GM12873 (cell line): ENCODE measurements at regions not wholly inside any gene's neighbourhood (a gene's known extent, or its start where the extent isn't known, plus 50 kb on each side); places are given as distances from the start of the nearest gene placed in this dataset.
A peak's percentile ranks its signal among the peaks of the same experiment; 100 is the strongest.

Source experiments
- TF ChIP-seq, protein P1 (sequence below): IDR thresholded peaks from 2 replicates; pipeline ENCODE4 v1.5.1; 2012; ENCODE audit warnings: low read depth, mild to moderate bottlenecking, moderate library complexity, low read length, control low read depth; ENCODE audit not compliant: insufficient read depth; ENCODE audit errors: missing control alignments

DNA sequence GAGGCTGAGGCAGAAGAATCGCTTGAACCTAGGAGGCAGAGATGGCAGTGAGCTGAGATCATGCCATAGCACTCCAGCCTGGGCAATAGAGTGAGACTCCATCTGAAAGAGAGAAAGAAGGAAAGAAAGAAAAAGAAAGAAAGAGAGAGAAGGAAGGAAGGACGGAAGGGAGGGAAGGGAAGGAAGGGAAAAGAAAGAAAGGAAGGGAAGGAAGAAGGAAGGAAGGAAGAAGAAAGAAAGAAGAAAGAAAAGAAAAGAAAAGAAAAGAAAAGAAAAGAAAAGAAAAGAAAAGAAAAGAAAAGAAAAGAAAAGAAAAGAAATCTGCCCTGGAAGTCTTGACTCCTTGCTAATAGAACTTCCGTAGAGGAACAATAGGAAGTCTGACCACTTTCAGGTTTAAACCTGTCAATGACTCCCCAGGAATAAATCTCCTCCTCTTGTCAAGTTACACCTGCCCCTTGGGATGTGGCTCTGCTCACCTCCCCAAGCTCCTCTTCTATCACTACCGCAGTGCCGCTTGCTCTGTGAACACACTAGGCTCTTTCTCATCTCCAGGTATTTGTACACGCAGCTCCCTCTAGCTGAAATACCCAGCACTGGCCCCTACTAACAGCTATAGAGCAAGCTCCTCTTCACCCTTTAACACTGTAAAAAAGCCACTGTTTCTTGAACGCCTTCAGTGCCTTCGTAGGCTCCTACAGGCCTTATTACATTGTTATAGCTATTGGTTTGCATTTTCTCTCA lies 773.1 kb upstream of the TBX3 start:
- TF ChIP-seq, protein P1, sequence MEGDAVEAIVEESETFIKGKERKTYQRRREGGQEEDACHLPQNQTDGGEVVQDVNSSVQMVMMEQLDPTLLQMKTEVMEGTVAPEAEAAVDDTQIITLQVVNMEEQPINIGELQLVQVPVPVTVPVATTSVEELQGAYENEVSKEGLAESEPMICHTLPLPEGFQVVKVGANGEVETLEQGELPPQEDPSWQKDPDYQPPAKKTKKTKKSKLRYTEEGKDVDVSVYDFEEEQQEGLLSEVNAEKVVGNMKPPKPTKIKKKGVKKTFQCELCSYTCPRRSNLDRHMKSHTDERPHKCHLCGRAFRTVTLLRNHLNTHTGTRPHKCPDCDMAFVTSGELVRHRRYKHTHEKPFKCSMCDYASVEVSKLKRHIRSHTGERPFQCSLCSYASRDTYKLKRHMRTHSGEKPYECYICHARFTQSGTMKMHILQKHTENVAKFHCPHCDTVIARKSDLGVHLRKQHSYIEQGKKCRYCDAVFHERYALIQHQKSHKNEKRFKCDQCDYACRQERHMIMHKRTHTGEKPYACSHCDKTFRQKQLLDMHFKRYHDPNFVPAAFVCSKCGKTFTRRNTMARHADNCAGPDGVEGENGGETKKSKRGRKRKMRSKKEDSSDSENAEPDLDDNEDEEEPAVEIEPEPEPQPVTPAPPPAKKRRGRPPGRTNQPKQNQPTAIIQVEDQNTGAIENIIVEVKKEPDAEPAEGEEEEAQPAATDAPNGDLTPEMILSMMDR = peak; percentile 14

DNA sequence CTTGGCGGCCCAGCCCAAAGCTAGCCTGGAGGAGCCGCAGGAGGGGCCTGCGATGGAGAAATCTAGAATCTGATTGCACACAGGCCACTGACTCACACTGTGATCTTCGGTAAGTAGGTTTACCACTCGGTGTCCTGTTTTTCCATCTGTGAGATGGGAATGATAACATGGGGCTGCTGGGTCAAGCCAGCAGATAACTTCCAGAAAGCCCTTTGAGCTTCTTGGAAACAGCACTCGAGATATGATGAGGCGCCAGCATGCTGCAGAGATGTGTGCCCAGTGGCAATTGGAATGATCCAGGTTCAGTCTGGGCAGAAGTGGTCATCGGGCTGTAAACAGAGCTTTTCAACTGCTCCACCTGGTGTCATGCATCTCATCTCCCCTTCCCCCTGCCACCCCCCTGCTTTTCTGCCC lies 771.3 kb upstream of the TBX3 start:
- TF ChIP-seq, protein P1 = no peak

DNA sequence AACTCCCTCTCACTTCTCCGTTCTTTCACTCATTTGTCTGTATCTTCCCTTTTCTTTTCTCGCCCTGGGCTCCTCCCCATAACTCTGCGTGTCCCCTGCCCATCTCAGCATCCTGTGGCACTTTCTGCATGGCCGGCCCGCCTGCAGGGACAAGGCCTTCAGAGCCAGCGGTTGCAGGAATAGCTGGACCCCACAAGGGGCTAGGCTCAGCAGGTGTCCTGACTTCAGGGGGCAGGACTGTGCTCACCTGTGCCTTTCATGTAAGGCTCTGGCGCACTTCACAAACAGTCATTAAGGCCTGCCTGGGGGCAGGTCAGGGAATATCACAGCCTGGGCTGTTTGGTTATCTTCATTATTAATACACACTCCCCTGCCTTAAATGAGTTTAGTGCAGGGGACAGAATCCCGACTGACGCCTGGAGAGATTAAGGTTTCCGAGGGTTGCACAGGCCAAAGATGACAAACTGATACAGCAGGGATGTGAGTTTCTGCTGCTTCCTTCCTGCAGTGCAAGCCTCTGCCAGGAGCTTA lies 768.8 kb upstream of the TBX3 start:
- TF ChIP-seq, protein P1 = no peak

DNA sequence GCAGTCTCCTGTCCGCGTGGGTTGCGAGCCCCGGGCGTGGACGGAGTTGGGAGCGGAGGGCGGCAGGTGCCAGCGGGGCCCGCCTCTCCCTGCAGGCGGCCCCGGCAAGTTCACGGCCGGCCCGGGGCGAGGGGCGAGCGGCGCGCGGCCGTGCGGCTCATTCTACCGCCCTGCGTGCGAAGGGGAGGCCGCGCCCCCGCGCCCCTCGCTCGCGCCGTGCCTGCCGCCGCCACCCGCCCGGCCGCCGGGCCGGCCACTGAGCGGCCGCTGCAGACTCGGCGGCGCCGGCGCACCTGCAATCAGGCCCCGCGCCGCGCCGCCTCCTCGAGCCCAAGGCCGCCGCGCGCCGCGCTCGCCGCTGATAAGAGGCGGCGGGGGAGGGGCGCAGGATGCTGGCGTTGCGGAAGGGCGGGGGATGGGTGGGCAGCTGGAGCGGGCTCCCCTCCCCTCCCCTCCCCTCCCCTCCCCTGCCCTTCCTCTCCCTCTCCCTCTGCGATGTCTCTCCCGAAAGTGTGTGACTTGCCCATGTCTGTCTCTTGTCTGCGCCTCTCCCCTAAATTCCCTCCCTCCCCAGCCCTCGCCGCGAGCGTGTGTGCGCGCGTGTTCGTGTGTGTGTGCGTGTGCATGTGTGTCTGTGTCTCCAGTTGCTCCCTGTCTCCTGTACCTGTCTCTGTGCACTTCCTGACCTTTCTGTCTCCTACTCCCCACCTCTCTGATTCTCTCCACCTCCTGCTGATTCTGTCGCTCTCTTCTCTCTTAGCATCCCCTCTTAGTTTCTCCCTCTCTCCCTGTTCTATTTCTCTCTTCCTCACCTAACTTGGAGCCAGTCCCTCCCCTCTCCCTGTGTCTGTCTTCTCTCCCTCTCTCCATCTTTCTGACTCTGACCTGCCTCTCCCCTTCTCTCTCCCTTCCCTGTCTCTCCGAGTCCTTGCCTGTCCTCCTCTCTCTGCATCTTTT lies 768.1 kb upstream of the TBX3 start:
- TF ChIP-seq, protein P1 = no peak

DNA sequence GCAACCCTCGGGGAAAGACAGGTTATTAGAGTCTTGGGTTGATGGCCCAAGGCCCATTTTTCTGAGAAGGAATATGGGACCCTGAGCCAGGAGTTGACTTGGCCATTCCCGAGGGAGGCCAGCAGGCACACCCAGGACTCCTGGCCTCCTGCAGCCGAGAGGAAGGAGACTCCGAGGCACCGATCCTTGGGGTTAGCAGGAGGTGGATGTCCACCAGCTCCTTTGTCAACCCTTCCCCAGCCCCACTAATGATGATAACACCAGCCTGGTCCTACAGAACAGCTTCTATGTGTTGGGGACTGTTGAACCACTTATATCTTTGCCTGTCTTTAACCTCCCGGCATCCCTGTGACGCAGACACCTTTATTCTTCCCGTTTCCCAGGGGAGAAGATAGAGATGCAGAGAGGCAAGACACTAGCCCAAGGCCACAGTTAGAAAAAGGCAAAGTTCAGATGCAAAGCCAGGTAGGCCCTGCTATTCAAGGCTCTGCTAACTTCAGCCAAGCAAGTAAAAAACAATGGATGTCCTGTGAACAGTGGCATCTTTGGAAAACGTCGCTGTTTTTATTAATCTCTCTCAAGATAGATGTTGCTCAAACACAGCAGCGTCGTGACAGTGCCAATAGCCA lies 767.3 kb upstream of the TBX3 start:
- TF ChIP-seq, protein P1 = no peak

DNA sequence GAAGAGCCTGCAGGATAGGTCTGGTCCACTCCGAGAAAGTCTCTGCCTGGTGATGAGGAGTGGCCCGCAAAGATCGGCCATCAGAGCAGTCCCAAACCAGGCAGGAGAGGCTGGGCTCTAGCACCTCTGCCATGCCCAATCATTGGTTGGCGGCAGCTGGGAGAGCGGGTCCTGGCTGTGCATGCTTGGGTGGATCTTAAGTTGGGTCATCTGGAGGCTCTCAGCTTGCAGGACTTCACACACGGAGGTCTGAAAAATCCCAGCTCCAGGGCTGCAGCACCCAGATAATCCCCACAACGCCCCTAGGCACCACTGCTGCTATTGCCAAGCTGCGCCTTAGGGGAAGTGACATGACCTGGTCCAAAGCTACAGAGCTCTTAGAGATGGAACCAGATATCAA lies 766.7 kb upstream of the TBX3 start:
- TF ChIP-seq, protein P1 = no peak
